Caco-2 (cell line): ENCODE measurements at regions not wholly inside any gene's neighbourhood (a gene's known extent, or its start where the extent isn't known, plus 50 kb on each side); places are given as distances from the start of the nearest gene placed in this dataset.

ENCODE experiments used
- BruUV-seq: library from RNA; stranded (reverse); fragments of 400-500 nt; replicated peaks from 2 replicates; lab custom pipeline; 2021; lab: Mats Ljungman, UMichigan
- CTCF ChIA-PET: fragments of 300-600 bp; sonication (Branson Sonifier 250); formaldehyde crosslinking; loops from one replicate; lab custom pipeline; 2022; ENCODE audit warnings: antibody characterized with exemption; lab: Charles Lee
- POLR2A ChIA-PET: fragments of 300-600 bp; sonication (Branson Sonifier 250); formaldehyde crosslinking; loops from one replicate; lab custom pipeline; 2022; ENCODE audit warnings: antibody characterized with exemption; lab: Charles Lee
- DNase-seq, 2 experiments: peaks; one replicate each; pipeline versions ENCODE4 v3.0.0 to v3.0.0-alpha.2; 2020 to 2022
- H3K27me3 ChIP-seq: replicated peaks from 2 replicates; pipeline ENCODE4 v1.6.0; 2011; ENCODE audit warnings: low read length; ENCODE audit not compliant: control insufficient read depth, insufficient read depth
- H3K36me3 ChIP-seq: 2 replicates; pipeline ENCODE4 v1.5.1; 2011; ENCODE audit warnings: low read length; ENCODE audit not compliant: control insufficient read depth, insufficient read depth
- H3K4me1 ChIP-seq: fragments of 250-450 bp; sonication (Bioruptor Pico); 2 replicates; pipeline ENCODE4 v1.5.1; 2020; ENCODE audit warnings: mild to moderate bottlenecking
- H3K4me3 ChIP-seq: 2 replicates; pipeline ENCODE4 v1.5.1; 2011; ENCODE audit warnings: low read depth, mild to moderate bottlenecking, control low read depth, low read length
- H3K9me3 ChIP-seq: fragments of 250-450 bp; sonication (Bioruptor Pico); 2 replicates; pipeline ENCODE4 v1.5.1; 2020; ENCODE audit warnings: mild to moderate bottlenecking, moderate library complexity
- H3K27ac Mint-ChIP-seq: one replicate; pipeline ENCODE4 v1.8.0; 2022; ENCODE audit warnings: mixed read lengths; ENCODE audit not compliant: unreplicated experiment
- H3K27me3 Mint-ChIP-seq: one replicate; pipeline ENCODE4 v1.8.0; 2022; ENCODE audit warnings: mixed read lengths; ENCODE audit not compliant: insufficient read depth, unreplicated experiment
- H3K36me3 Mint-ChIP-seq: one replicate; pipeline ENCODE4 v1.8.0; 2022; ENCODE audit warnings: mild to moderate bottlenecking, mixed read lengths; ENCODE audit not compliant: insufficient read depth, unreplicated experiment
- H3K4me1 Mint-ChIP-seq: one replicate; pipeline ENCODE4 v1.8.0; 2022; ENCODE audit warnings: low read depth, mixed read lengths; ENCODE audit not compliant: unreplicated experiment
- H3K4me3 Mint-ChIP-seq: one replicate; pipeline ENCODE4 v1.8.0; 2022; ENCODE audit warnings: mild to moderate bottlenecking, moderate library complexity, mixed read lengths; ENCODE audit not compliant: unreplicated experiment
- H3K9me3 Mint-ChIP-seq: one replicate; pipeline ENCODE4 v1.8.0; 2022; ENCODE audit warnings: mixed read lengths; ENCODE audit not compliant: unreplicated experiment
- intact Hi-C: fragments of 100-400 bp; cut with micrococcal nuclease; formaldehyde crosslinking; loops from one replicate; pipeline ENCODE4 v1.10.0; 2022; ENCODE audit not compliant: unreplicated experiment
- TF ChIP-seq, protein P1 (sequence below), 2 experiments: fragments of 200-600 bp in 1 of 2; IDR thresholded peaks; 1 replicate in 1 of 2; 2 replicates in 1 of 2; pipeline versions ENCODE4 v1.5.1 to v1.8.0; 2011 to 2022; ENCODE audit warnings: antibody characterized with exemption in 1 of 2, control low read depth in 1 of 2, inconsistent platforms in 1 of 2, low read depth in 1 of 2, low read length in 1 of 2, mild to moderate bottlenecking in 1 of 2, moderate library complexity in 1 of 2; ENCODE audit not compliant: insufficient read depth in 1 of 2, severe bottlenecking in 1 of 2, unreplicated experiment in 1 of 2

- intact Hi-C loops: no loop called here
- no peak for DNase-seq
- no TSS peak for BruUV-seq
- Mint-ChIP-seq H3K27me3 (no peaks in the 10 kb centered on the region), H3K4me1 (no peaks in the 10 kb centered on the region), H3K4me3 (no peak overlapping the region), H3K36me3 (no peaks in the 10 kb centered on the region), H3K9me3 (peaks cover 28% of the 10 kb centered on the region), H3K27ac (no peak overlapping the region)
- H3K4me3 ChIP-seq: no peak overlapping the region
- POLR2A ChIA-PET: no interaction called here
- no peaks in the 10 kb centered on the region for H3K36me3 ChIP-seq
- H3K9me3 ChIP-seq: peaks cover 8% of the 10 kb centered on the region; the same call in 1 of the 2 replicates
- CTCF ChIA-PET: no interaction called here
- H3K27me3 ChIP-seq: no peaks in the 10 kb centered on the region
- TF ChIP-seq, protein P1, sequence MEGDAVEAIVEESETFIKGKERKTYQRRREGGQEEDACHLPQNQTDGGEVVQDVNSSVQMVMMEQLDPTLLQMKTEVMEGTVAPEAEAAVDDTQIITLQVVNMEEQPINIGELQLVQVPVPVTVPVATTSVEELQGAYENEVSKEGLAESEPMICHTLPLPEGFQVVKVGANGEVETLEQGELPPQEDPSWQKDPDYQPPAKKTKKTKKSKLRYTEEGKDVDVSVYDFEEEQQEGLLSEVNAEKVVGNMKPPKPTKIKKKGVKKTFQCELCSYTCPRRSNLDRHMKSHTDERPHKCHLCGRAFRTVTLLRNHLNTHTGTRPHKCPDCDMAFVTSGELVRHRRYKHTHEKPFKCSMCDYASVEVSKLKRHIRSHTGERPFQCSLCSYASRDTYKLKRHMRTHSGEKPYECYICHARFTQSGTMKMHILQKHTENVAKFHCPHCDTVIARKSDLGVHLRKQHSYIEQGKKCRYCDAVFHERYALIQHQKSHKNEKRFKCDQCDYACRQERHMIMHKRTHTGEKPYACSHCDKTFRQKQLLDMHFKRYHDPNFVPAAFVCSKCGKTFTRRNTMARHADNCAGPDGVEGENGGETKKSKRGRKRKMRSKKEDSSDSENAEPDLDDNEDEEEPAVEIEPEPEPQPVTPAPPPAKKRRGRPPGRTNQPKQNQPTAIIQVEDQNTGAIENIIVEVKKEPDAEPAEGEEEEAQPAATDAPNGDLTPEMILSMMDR (IDR thresholded peaks at IDR 0.05; ENCODE audit: insufficient read depth in 1 of 2, low read depth in 1 of 2, low read length in 1 of 2, severe bottlenecking in 1 of 2, unreplicated experiment in 1 of 2): no peak
- H3K4me1 ChIP-seq: no peaks in the 10 kb centered on the region
These were observed 53.4 kb upstream of the CYP2C8 start for GRCh38 chr10:95122736-95123135.

- H3K36me3 ChIP-seq: no peaks in the 10 kb centered on the region
- intact Hi-C loops: no loop called here
- Mint-ChIP-seq H3K27me3 (no peaks in the 10 kb centered on the region), H3K36me3 (no peaks in the 10 kb centered on the region), H3K9me3 (peaks cover 28% of the 10 kb centered on the region), H3K4me1 (no peaks in the 10 kb centered on the region), H3K27ac (no peak overlapping the region), H3K4me3 (no peak overlapping the region)
- no TSS peak for BruUV-seq
- no peaks in the 10 kb centered on the region for H3K27me3 ChIP-seq
- H3K9me3 ChIP-seq: peaks cover 8% of the 10 kb centered on the region; the same call in 1 of the 2 replicates
- CTCF ChIA-PET: no interaction called here
- POLR2A ChIA-PET: no interaction called here
- no peaks in the 10 kb centered on the region for H3K4me1 ChIP-seq
- DNase-seq: no peak
- no peak overlapping the region for H3K4me3 ChIP-seq
- TF ChIP-seq, protein P1 (IDR thresholded peaks at IDR 0.05; ENCODE audit: insufficient read depth in 1 of 2, low read depth in 1 of 2, low read length in 1 of 2, severe bottlenecking in 1 of 2, unreplicated experiment in 1 of 2): no peak
These were observed 52.6 kb upstream of the CYP2C8 start for GRCh38 chr10:95121904-95122303.
